ENCODE measurements at regions not wholly inside any gene's neighbourhood (a gene's known extent, or its start where the extent isn't known, plus 50 kb on each side); places are given as distances from the start of the nearest gene placed in this dataset.

DNA sequence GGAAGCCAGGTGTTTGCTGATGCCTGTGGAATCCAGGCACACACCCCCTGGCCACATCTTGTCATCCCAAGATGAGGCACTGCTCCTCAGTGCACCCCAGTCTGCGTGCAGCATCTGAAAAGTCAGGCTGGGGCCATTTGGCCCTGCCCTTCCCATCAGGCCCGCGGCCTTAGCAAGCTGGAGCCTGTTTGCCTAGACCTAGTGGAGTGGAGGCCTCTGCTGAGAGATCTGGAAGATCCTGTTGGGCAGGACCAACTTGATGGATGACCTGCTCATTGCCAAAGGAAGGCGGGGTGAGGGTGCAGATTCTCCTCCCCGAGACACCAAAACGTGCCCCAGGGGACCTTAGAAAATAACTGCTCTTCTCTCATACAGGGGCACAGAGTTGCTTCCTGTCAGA is 220.2 kb downstream of the SHQ1 start:
- TF ChIP-seq MAZ (IDR thresholded peaks at IDR 0.05; ENCODE audit: borderline replicate concordance, low read depth, low read length) (no peak), BHLHE40 (IDR thresholded peaks at IDR 0.05; ENCODE audit: low read depth, low read length) (no peak), RAD21 (conservative IDR thresholded peaks at IDR 0.05 in 1 of 2, IDR thresholded peaks at IDR 0.05 in 1 of 2) (no peak), POLR2A (IDR thresholded peaks at IDR 0.05; ENCODE audit: low read length) (no peak)
- TF ChIP-seq, protein P1, sequence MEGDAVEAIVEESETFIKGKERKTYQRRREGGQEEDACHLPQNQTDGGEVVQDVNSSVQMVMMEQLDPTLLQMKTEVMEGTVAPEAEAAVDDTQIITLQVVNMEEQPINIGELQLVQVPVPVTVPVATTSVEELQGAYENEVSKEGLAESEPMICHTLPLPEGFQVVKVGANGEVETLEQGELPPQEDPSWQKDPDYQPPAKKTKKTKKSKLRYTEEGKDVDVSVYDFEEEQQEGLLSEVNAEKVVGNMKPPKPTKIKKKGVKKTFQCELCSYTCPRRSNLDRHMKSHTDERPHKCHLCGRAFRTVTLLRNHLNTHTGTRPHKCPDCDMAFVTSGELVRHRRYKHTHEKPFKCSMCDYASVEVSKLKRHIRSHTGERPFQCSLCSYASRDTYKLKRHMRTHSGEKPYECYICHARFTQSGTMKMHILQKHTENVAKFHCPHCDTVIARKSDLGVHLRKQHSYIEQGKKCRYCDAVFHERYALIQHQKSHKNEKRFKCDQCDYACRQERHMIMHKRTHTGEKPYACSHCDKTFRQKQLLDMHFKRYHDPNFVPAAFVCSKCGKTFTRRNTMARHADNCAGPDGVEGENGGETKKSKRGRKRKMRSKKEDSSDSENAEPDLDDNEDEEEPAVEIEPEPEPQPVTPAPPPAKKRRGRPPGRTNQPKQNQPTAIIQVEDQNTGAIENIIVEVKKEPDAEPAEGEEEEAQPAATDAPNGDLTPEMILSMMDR (IDR thresholded peaks at IDR 0.05), result no peak
